ENCODE measurements at regions not wholly inside any gene's neighbourhood (a gene's known extent, or its start where the extent isn't known, plus 50 kb on each side); places are given as distances from the start of the nearest gene placed in this dataset.

GRCh38 chr6:43972913-43973300 lies 154.3 kb downstream of the MRPL14 start:
- H3K4me1 ChIP-seq (ENCODE audit: control insufficient read depth, insufficient read depth, low read length), result peaks cover 19% of the 10 kb centered on the region
- peak; percentile 91 for DNase-seq (ENCODE audit: low read depth)
- peak overlapping the region; percentile 56 for H3K9ac ChIP-seq (ENCODE audit: low read length)
- no peak overlapping the region for H3K4me3 ChIP-seq (ENCODE audit: low read length)
- H3K9me3 ChIP-seq (ENCODE audit: control insufficient read depth, low read length), result no peaks in the 10 kb centered on the region
- H3K36me3 ChIP-seq (ENCODE audit: control insufficient read depth, insufficient read depth, low read length, severe bottlenecking), result no peaks in the 10 kb centered on the region
- H3K27me3 ChIP-seq (replicated peaks; ENCODE audit: control insufficient read depth, insufficient read depth, low read length), result peaks cover 5% of the 10 kb centered on the region

GRCh38 chr6:43972179-43972912 lies 154.9 kb downstream of the MRPL14 start:
- H3K9me3 ChIP-seq (ENCODE audit: control insufficient read depth, low read length), result no peaks in the 10 kb centered on the region
- peaks cover 5% of the 10 kb centered on the region for H3K27me3 ChIP-seq (replicated peaks; ENCODE audit: control insufficient read depth, insufficient read depth, low read length)
- peak; percentile 53 for DNase-seq (ENCODE audit: low read depth)
- no peaks in the 10 kb centered on the region for H3K36me3 ChIP-seq (ENCODE audit: control insufficient read depth, insufficient read depth, low read length, severe bottlenecking)
- peak overlapping the region; percentile 56 for H3K9ac ChIP-seq (ENCODE audit: low read length)
- H3K4me3 ChIP-seq (ENCODE audit: low read length), result no peak overlapping the region
- peaks cover 19% of the 10 kb centered on the region for H3K4me1 ChIP-seq (ENCODE audit: control insufficient read depth, insufficient read depth, low read length)

GRCh38 chr6:43971776-43972126 lies 155.5 kb downstream of the MRPL14 start:
- H3K36me3 ChIP-seq (ENCODE audit: control insufficient read depth, insufficient read depth, low read length, severe bottlenecking), result no peaks in the 10 kb centered on the region
- no peak overlapping the region for H3K9ac ChIP-seq (ENCODE audit: low read length)
- H3K4me3 ChIP-seq (ENCODE audit: low read length), result no peak overlapping the region
- H3K27me3 ChIP-seq (replicated peaks; ENCODE audit: control insufficient read depth, insufficient read depth, low read length), result peaks cover 5% of the 10 kb centered on the region
- H3K9me3 ChIP-seq (ENCODE audit: control insufficient read depth, low read length), result no peaks in the 10 kb centered on the region
- peaks cover 19% of the 10 kb centered on the region for H3K4me1 ChIP-seq (ENCODE audit: control insufficient read depth, insufficient read depth, low read length)
- DNase-seq (ENCODE audit: low read depth), result no peak

- Histone ChIP-seq H3K9ac (ENCODE audit: low read length) (no peak overlapping the region), H3K36me3 (ENCODE audit: control insufficient read depth, insufficient read depth, low read length, severe bottlenecking) (no peaks in the 10 kb centered on the region), H3K9me3 (ENCODE audit: control insufficient read depth, low read length) (no peaks in the 10 kb centered on the region), H3K4me3 (ENCODE audit: low read length) (no peak overlapping the region), H3K27me3 (replicated peaks; ENCODE audit: control insufficient read depth, insufficient read depth, low read length) (peaks cover 5% of the 10 kb centered on the region), H3K4me1 (ENCODE audit: control insufficient read depth, insufficient read depth, low read length) (peaks cover 19% of the 10 kb centered on the region)
- no peak for DNase-seq (ENCODE audit: low read depth)
Observed at GRCh38 chr6:43970913-43971775, 156.1 kb downstream of the MRPL14 start.

GRCh38 chr6:43970068-43970912 lies 157.0 kb downstream of the MRPL14 start:
- Histone ChIP-seq H3K4me1 (ENCODE audit: control insufficient read depth, insufficient read depth, low read length) (peaks cover 19% of the 10 kb centered on the region), H3K27me3 (replicated peaks; ENCODE audit: control insufficient read depth, insufficient read depth, low read length) (peaks cover 5% of the 10 kb centered on the region), H3K9me3 (ENCODE audit: control insufficient read depth, low read length) (no peaks in the 10 kb centered on the region), H3K9ac (ENCODE audit: low read length) (no peak overlapping the region), H3K36me3 (ENCODE audit: control insufficient read depth, insufficient read depth, low read length, severe bottlenecking) (no peaks in the 10 kb centered on the region), H3K4me3 (ENCODE audit: low read length) (no peak overlapping the region)
- DNase-seq (ENCODE audit: low read depth), result no peak

- Histone ChIP-seq H3K27me3 (replicated peaks; ENCODE audit: control insufficient read depth, insufficient read depth, low read length) (peaks cover 6% of the 10 kb centered on the region), H3K9ac (ENCODE audit: low read length) (no peak overlapping the region), H3K4me1 (ENCODE audit: control insufficient read depth, insufficient read depth, low read length) (peaks cover 19% of the 10 kb centered on the region), H3K4me3 (ENCODE audit: low read length) (no peak overlapping the region), H3K9me3 (ENCODE audit: control insufficient read depth, low read length) (no peaks in the 10 kb centered on the region), H3K36me3 (ENCODE audit: control insufficient read depth, insufficient read depth, low read length, severe bottlenecking) (no peaks in the 10 kb centered on the region)
- no peak for DNase-seq (ENCODE audit: low read depth)
Observed at GRCh38 chr6:43969158-43969981, 157.9 kb downstream of the MRPL14 start.

GRCh38 chr6:43968110-43968965 lies 158.9 kb downstream of the MRPL14 start:
- peaks cover 8% of the 10 kb centered on the region for H3K27me3 ChIP-seq (replicated peaks; ENCODE audit: control insufficient read depth, insufficient read depth, low read length)
- H3K9ac ChIP-seq (ENCODE audit: low read length), result no peak overlapping the region
- peaks cover 17% of the 10 kb centered on the region for H3K4me1 ChIP-seq (ENCODE audit: control insufficient read depth, insufficient read depth, low read length)
- H3K36me3 ChIP-seq (ENCODE audit: control insufficient read depth, insufficient read depth, low read length, severe bottlenecking), result no peaks in the 10 kb centered on the region
- no peak overlapping the region for H3K4me3 ChIP-seq (ENCODE audit: low read length)
- DNase-seq (ENCODE audit: low read depth), result no peak
- H3K9me3 ChIP-seq (ENCODE audit: control insufficient read depth, low read length), result no peaks in the 10 kb centered on the region

GRCh38 chr6:43967719-43968091 lies 159.5 kb downstream of the MRPL14 start:
- DNase-seq (ENCODE audit: low read depth), result no peak
- no peak overlapping the region for H3K9ac ChIP-seq (ENCODE audit: low read length)
- H3K4me3 ChIP-seq (ENCODE audit: low read length), result no peak overlapping the region
- H3K27me3 ChIP-seq (replicated peaks; ENCODE audit: control insufficient read depth, insufficient read depth, low read length), result peaks cover 8% of the 10 kb centered on the region
- H3K36me3 ChIP-seq (ENCODE audit: control insufficient read depth, insufficient read depth, low read length, severe bottlenecking), result no peaks in the 10 kb centered on the region
- no peaks in the 10 kb centered on the region for H3K9me3 ChIP-seq (ENCODE audit: control insufficient read depth, low read length)
- H3K4me1 ChIP-seq (ENCODE audit: control insufficient read depth, insufficient read depth, low read length), result peaks cover 11% of the 10 kb centered on the region

- H3K27me3 ChIP-seq (replicated peaks; ENCODE audit: control insufficient read depth, insufficient read depth, low read length), result peaks cover 8% of the 10 kb centered on the region
Observed at GRCh38 chr6:43966853-43967718, 160.2 kb downstream of the MRPL14 start.

More at GRCh38 chr6:43966853-43967718, 160.2 kb downstream of the MRPL14 start:
- no peaks in the 10 kb centered on the region for H3K36me3 ChIP-seq (ENCODE audit: control insufficient read depth, insufficient read depth, low read length, severe bottlenecking)
- H3K9ac ChIP-seq (ENCODE audit: low read length), result no peak overlapping the region
- H3K4me1 ChIP-seq (ENCODE audit: control insufficient read depth, insufficient read depth, low read length), result peaks cover 4% of the 10 kb centered on the region
- DNase-seq (ENCODE audit: low read depth), result no peak
- no peak overlapping the region for H3K4me3 ChIP-seq (ENCODE audit: low read length)
- H3K9me3 ChIP-seq (ENCODE audit: control insufficient read depth, low read length), result no peaks in the 10 kb centered on the region
